Peyer's patch (tissue), 4 donors: ENCODE measurements at regions not wholly inside any gene's neighbourhood (a gene's known extent, or its start where the extent isn't known, plus 50 kb on each side); places are given as distances from the start of the nearest gene placed in this dataset.

Experiments
- DNase-seq, 3 donors: peaks; one replicate each; pipeline ENCODE4 v3.0.0-alpha.2; 2017 to 2019
- H3K27ac ChIP-seq, 4 donors: fragments of 200-600 bp; sonication (generic); one replicate each; pipeline ENCODE4 v1.5.1; 2016 to 2019
- H3K27me3 ChIP-seq, 2 donors: fragments of 200-600 bp; sonication (generic); one replicate each; pipeline ENCODE4 v1.5.1; 2019
- H3K36me3 ChIP-seq, 3 donors: fragments of 200-600 bp; sonication (generic); one replicate each; pipeline ENCODE4 v1.5.1; 2016 to 2019
- H3K4me1 ChIP-seq, 4 donors: fragments of 200-600 bp; sonication (generic); one replicate each; pipeline ENCODE4 v1.5.1; 2016 to 2019
- H3K4me3 ChIP-seq, 4 donors: fragments of 200-600 bp; sonication (generic); 1 replicate in 3 of 4; 2 replicates in 1 of 4; pipeline ENCODE4 v1.5.1; 2016 to 2019; ENCODE audit warnings: mild to moderate bottlenecking in 1 of 4
- H3K9me3 ChIP-seq, 4 donors: fragments of 200-600 bp; sonication (generic); one replicate each; pipeline ENCODE4 v1.5.1; 2016 to 2019; ENCODE audit warnings: mild to moderate bottlenecking in 1 of 4
- CTCF ChIP-seq, 6 experiments: fragments of 450-650 bp in 4 of 6; fragments of 200-600 bp in 2 of 6; sonication (generic) in 1 of 6; IDR thresholded peaks; one replicate each; pipeline ENCODE4 v1.5.1; 2017 to 2019; ENCODE audit warnings: antibody characterized with exemption in 6 of 6, mild to moderate bottlenecking in 3 of 6, moderate library complexity in 1 of 6
- POLR2A ChIP-seq, 2 donors: fragments of 450-650 bp; IDR thresholded peaks; one replicate each; pipeline ENCODE4 v1.5.1; 2017; ENCODE audit warnings: antibody characterized with exemption in 2 of 2, mild to moderate bottlenecking in 2 of 2, moderate library complexity in 2 of 2

DNA sequence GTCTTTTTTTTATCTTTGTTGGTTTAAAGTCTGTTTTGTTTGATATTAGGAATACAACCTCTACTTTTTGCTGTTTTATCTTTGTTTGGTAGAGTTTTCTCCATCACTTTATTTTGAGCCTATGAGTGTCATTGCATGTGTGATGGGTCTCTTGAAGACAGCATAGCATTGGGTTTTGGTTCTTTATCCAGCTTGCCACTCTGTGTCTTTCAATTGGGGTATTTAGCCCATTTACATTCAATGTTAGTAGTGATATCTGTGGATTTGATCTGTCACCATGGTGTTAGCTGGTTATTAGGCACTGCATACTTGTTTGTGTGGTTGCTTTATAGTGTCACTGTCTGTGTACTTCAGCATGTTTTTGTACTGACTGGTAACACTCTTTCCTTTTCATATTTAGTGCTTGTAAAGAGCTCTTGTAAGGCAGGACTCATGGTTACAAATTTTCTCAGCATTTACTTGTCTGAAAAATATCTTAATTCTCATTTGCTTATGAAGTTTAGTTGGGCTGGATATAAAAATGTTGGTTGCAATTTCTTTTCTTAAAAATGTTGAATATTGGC, 845.5 kb downstream of the TLE4 start:
- H3K27me3 ChIP-seq: no peaks in the 10 kb centered on the region
- H3K4me1 ChIP-seq: no peaks in the 10 kb centered on the region
- H3K36me3 ChIP-seq: no peaks in the 10 kb centered on the region
- no peak for DNase-seq
- no peak overlapping the region for H3K27ac ChIP-seq
- peaks cover 0 to 3% (median 0%) of the 10 kb centered on the region in 4 donors for H3K9me3 ChIP-seq
- TF ChIP-seq CTCF (IDR thresholded peaks at IDR 0.05) (no peak), POLR2A (IDR thresholded peaks at IDR 0.05) (no peak)
- H3K4me3 ChIP-seq: no peak overlapping the region

GRCh38 chr9:80410106-80410505, 838.3 kb downstream of the TLE4 start:
- H3K27ac ChIP-seq: no peak overlapping the region
- DNase-seq: no peak
- no peaks in the 10 kb centered on the region for H3K4me1 ChIP-seq
- H3K27me3 ChIP-seq: no peaks in the 10 kb centered on the region
- no peaks in the 10 kb centered on the region for H3K36me3 ChIP-seq
- TF ChIP-seq POLR2A (IDR thresholded peaks at IDR 0.05) (no peak), CTCF (IDR thresholded peaks at IDR 0.05) (no peak)
- H3K4me3 ChIP-seq: no peak overlapping the region
- H3K9me3 ChIP-seq: peaks cover 0 to under 1% (median 0%) of the 10 kb centered on the region in 4 donors

- Histone ChIP-seq H3K4me1 (no peaks in the 10 kb centered on the region), H3K4me3 (no peak overlapping the region), H3K36me3 (no peaks in the 10 kb centered on the region), H3K27ac (no peak overlapping the region), H3K9me3 (no peaks in the 10 kb centered on the region), H3K27me3 (no peaks in the 10 kb centered on the region)
- no peak for DNase-seq
- TF ChIP-seq POLR2A (IDR thresholded peaks at IDR 0.05): no peak
- TF ChIP-seq CTCF (IDR thresholded peaks at IDR 0.05): no peak
These were observed 835.5 kb downstream of the TLE4 start for GRCh38 chr9:80407220-80407619.

DNA sequence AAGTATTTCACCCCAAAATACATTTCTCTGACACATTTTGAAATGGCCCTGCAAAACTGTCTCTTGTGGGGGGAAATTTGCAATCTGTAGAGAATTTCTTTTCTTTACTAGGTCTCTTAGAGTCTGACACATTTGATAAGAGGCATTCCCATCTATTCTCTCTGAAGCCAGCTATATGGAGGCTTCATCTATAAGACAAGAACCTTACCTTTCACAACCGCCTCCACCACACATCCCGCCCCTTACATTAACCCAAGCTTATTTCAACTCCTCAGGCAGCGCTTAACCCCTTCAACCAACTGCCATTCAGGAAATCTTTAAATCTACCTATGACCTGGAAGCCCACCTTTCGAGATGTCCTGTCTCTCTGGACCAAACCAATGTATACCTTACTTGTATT, 829.5 kb downstream of the TLE4 start:
- Histone ChIP-seq H3K27ac (no peak overlapping the region), H3K9me3 (no peaks in the 10 kb centered on the region), H3K36me3 (no peaks in the 10 kb centered on the region), H3K4me3 (no peak overlapping the region), H3K4me1 (no peaks in the 10 kb centered on the region), H3K27me3 (no peaks in the 10 kb centered on the region)
- no peak for TF ChIP-seq POLR2A (IDR thresholded peaks at IDR 0.05)
- TF ChIP-seq CTCF (IDR thresholded peaks at IDR 0.05): no peak
- DNase-seq: no peak

GRCh38 chr9:80400624-80401230, 829.0 kb downstream of the TLE4 start:
- no peak overlapping the region for H3K4me3 ChIP-seq
- H3K27ac ChIP-seq: no peak overlapping the region
- no peak for DNase-seq
- H3K4me1 ChIP-seq: no peaks in the 10 kb centered on the region
- no peaks in the 10 kb centered on the region for H3K9me3 ChIP-seq
- H3K36me3 ChIP-seq: no peaks in the 10 kb centered on the region
- H3K27me3 ChIP-seq: no peaks in the 10 kb centered on the region
- TF ChIP-seq CTCF (IDR thresholded peaks at IDR 0.05) (no peak), POLR2A (IDR thresholded peaks at IDR 0.05) (no peak)
